ENCODE measurements at regions not wholly inside any gene's neighbourhood (a gene's known extent, or its start where the extent isn't known, plus 50 kb on each side); places are given as distances from the start of the nearest gene placed in this dataset.

GRCh38 chr3:72135636-72136035 is 350.7 kb upstream of the PROK2 start:
- TF ChIP-seq CTCF (IDR thresholded peaks at IDR 0.05), result no peak
- TF ChIP-seq POLR2A (IDR thresholded peaks at IDR 0.05), result no peak
